Activated naive CD4-positive, alpha-beta T cell treated with anti-CD3 and anti-CD28 coated beads for 36 hours (primary cell): ENCODE measurements at regions not wholly inside any gene's neighbourhood (a gene's known extent, or its start where the extent isn't known, plus 50 kb on each side); places are given as distances from the start of the nearest gene placed in this dataset.
"Not testable (repeated sequence)": the region's sequence is repeated elsewhere in the genome, so short reads cannot be mapped to it uniquely, and the experiment has no call there.

ENCODE experiments used
- CTCF ChIA-PET: fragments of 350-600 bp; sonication (Branson Sonifier 250); formaldehyde crosslinking; loops from one replicate; lab custom pipeline; 2021; ENCODE audit warnings: antibody characterized with exemption; lab: Charles Lee
- DNase-seq: peaks from one replicate; pipeline ENCODE4 v3.0.0-alpha.2; 2020
- H3K27ac Mint-ChIP-seq: one replicate; pipeline ENCODE4 v1.8.0; 2021; ENCODE audit warnings: mild to moderate bottlenecking, mixed read lengths
- H3K27me3 Mint-ChIP-seq: one replicate; pipeline ENCODE4 v1.8.0; 2021; ENCODE audit warnings: low read depth, mixed read lengths
- H3K36me3 Mint-ChIP-seq: one replicate; pipeline ENCODE4 v1.8.0; 2021; ENCODE audit warnings: low read depth, mixed read lengths
- H3K4me1 Mint-ChIP-seq: one replicate; pipeline ENCODE4 v1.8.0; 2021; ENCODE audit warnings: low read depth, mixed read lengths
- H3K4me3 Mint-ChIP-seq: one replicate; pipeline ENCODE4 v1.8.0; 2021; ENCODE audit warnings: mild to moderate bottlenecking, moderate library complexity, mixed read lengths
- H3K9me3 Mint-ChIP-seq: one replicate; pipeline ENCODE4 v1.8.0; 2021; ENCODE audit warnings: mixed read lengths
- intact Hi-C: fragments of 100-400 bp; cut with micrococcal nuclease; formaldehyde crosslinking; loops from one replicate; pipeline ENCODE4 v1.15.1; 2023

DNA sequence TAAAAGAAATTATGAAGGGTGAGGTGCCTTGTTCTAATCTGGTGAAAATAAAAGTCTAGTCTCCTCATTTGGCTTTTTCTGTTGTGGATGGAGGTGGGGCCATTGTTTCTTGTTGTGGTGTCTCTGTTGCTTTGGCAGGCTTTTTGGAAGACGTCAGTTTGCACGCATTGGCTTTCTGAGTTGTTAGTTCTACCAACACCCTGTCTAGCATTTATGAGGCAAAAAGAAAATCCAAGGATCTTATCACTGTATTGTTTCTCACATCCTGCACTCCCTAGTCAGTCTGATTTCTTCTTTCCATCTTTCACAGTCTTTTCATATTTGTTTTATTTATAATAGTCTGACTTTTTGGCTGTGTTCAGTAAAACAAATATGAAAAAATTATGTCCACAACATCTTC is 898.3 kb downstream of the REEP3 start:
- no peak overlapping the region for H3K27ac Mint-ChIP-seq
- intact Hi-C loops = no loop called here
- H3K4me1 Mint-ChIP-seq = no peaks in the 10 kb centered on the region
- H3K36me3 Mint-ChIP-seq = no peaks in the 10 kb centered on the region
- no peaks in the 10 kb centered on the region for H3K27me3 Mint-ChIP-seq
- no peak overlapping the region for H3K4me3 Mint-ChIP-seq
- CTCF ChIA-PET = no interaction called here
- DNase-seq = no peak
- H3K9me3 Mint-ChIP-seq = peaks cover 2% of the 10 kb centered on the region

DNA sequence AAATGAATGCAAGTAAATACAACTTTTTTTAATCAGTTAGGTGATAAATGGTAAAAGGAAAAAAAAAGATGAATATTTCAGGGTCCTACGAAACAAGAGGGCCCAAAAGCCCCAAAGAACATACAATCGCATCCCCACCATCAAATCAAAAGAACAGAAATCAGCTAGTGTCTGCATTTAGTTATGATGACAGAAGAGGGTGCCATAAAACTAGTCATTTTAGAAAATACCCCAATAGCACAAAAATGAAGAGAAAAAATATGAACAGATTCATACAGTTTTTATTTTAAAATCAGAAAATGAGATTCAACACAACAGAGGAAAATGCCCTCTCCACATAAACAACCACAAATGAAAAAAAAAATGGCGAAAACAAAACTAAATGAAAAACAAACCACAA is 905.5 kb downstream of the REEP3 start:
- no peaks in the 10 kb centered on the region for H3K27me3 Mint-ChIP-seq
- intact Hi-C loops = no loop called here
- no peak overlapping the region for H3K27ac Mint-ChIP-seq

DNA sequence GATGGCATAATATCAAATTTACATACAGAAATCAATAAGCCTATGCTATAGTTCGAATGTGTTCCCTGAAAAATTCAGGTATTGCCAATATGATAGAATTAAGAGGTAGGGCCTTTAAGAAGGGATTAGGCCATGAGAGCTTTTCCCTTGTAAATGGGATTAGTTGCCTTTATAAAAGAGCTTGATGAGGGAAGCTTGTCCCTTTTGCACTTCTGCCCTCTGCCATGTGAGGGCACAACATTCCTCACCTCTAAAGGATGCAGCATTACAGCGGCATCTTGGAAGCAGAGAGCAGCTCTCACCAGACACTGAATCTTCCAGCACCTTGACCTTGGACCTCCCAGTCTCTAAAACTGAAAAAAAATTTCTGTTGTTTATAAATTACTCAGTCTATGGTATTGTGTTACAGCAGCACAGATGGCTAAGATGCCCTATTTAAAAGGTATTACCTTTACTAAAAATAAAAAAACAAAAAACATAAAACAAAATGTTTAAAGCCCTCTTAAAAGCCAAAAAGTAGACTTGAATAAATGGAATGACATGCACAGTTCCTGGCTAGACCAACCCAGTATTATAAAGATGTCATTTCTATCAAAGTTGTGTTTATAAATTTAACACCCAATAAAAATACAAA is 909.6 kb downstream of the REEP3 start:
- no peak overlapping the region for H3K4me3 Mint-ChIP-seq
- no peak for DNase-seq
- no peaks in the 10 kb centered on the region for H3K9me3 Mint-ChIP-seq
- H3K27me3 Mint-ChIP-seq = no peaks in the 10 kb centered on the region
- H3K4me1 Mint-ChIP-seq = no peaks in the 10 kb centered on the region
- H3K36me3 Mint-ChIP-seq = no peaks in the 10 kb centered on the region
- CTCF ChIA-PET = no interaction called here
- intact Hi-C loops = no loop called here
- H3K27ac Mint-ChIP-seq = no peak overlapping the region

More for the DNA sequence above, 905.5 kb downstream of the REEP3 start:
- Mint-ChIP-seq H3K9me3 (no peaks in the 10 kb centered on the region), H3K4me3 (no peak overlapping the region), H3K4me1 (no peaks in the 10 kb centered on the region), H3K36me3 (no peaks in the 10 kb centered on the region)
- DNase-seq = no peak
- CTCF ChIA-PET = no interaction called here

DNA sequence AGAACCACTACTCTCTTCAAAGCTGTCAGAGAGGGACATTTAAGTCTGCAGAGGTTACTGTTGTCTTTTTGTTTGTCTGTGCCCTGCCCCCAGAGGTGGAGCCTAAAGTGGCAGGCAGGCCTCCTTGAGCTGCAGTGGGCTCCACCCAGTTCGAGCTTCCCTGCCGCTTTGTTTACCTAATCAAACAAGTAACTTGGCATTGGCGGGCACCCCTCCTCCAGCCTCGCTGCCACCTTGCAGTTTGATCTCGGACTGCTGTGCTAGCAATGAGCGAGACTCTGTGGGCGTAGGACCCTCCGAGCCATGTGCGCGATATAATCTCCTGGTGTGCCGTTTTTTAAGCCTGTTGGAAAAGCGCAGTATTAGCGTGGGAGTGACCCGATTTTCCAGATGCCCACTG is 920.7 kb downstream of the REEP3 start:
- CTCF ChIA-PET, intact Hi-C loops, H3K4me1 Mint-ChIP-seq, H3K27me3 Mint-ChIP-seq, H3K4me3 Mint-ChIP-seq, H3K36me3 Mint-ChIP-seq, H3K27ac Mint-ChIP-seq, DNase-seq: not testable (repeated sequence)
- peaks cover 11% of the 10 kb centered on the region for H3K9me3 Mint-ChIP-seq

DNA sequence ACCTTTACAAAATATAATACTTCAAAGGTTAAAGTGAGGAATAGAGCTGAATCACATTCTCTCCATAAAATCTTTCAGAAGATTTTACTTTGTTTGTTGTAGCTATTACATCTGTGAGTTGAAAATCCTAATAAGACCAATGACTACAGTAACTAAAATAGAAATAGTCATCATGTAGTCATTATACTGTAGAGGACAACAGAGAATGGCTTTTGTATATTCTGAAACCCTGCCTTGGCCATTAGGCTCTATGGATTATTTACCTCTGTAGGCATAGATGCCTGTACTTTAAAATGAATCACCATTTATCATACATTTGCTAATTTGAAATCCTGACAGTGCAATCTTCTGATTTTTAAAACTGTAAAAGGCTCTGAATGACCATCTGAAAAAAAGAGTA is 923.0 kb downstream of the REEP3 start:
- Mint-ChIP-seq H3K4me3 (no peak overlapping the region), H3K36me3 (no peaks in the 10 kb centered on the region), H3K27me3 (no peaks in the 10 kb centered on the region), H3K9me3 (peaks cover 8% of the 10 kb centered on the region), H3K27ac (no peak overlapping the region), H3K4me1 (no peaks in the 10 kb centered on the region)
- CTCF ChIA-PET = no interaction called here
- intact Hi-C loops = no loop called here
- DNase-seq = no peak

DNA sequence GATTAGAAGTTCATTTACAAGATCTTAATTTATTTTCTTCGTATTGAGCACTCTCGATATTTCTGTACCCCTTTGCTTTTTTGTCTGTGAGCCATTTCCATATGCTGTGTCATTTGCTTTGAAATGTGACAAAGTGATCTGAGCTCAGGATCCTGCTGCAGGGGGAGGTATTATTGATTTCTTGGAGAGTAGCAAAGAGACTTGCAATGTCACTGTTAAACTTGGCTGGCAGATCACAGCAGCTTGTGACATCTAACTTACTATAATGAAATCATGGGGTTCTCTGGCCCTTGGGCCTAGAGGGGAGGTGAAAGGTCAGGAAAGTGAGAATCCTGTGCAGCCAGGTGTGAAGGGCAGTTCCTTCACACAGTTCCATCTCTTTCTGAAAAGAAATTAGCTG is 923.4 kb downstream of the REEP3 start:
- Mint-ChIP-seq H3K36me3 (no peaks in the 10 kb centered on the region), H3K27me3 (no peaks in the 10 kb centered on the region), H3K4me1 (no peaks in the 10 kb centered on the region), H3K27ac (no peak overlapping the region), H3K9me3 (peaks cover 4% of the 10 kb centered on the region), H3K4me3 (no peak overlapping the region)
- no peak for DNase-seq
- intact Hi-C loops = no loop called here
- CTCF ChIA-PET = no interaction called here

DNA sequence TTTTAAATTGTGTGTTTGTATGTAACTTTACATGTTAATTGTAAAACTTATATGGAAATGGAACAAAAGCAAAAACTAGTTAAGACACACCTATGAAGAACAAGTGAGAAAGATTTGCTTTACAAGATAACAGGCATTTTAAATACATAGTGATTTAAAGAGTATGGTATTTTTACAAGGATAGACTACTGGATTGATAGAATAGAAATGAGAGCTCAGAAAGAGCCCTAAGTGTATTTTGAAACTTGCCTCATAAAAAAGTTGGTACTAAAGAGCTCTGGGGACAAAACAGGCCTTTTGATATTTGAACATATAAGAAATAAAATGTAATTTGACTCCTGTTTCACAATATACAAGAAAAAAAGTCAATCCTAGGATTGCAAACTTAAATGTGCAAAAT is 928.4 kb downstream of the REEP3 start:
- Mint-ChIP-seq H3K4me3 (no peak overlapping the region), H3K27me3 (no peaks in the 10 kb centered on the region), H3K27ac (no peak overlapping the region), H3K9me3 (peaks cover under 1% of the 10 kb centered on the region), H3K4me1 (no peaks in the 10 kb centered on the region), H3K36me3 (no peaks in the 10 kb centered on the region)
- intact Hi-C loops = no loop called here
- no peak for DNase-seq
- CTCF ChIA-PET = interaction anchor here (0.6 kb wide), 1 partner anchor 1121 kb away, joined by 5 read pairs; no protein-coding TSS in a partner anchor

DNA sequence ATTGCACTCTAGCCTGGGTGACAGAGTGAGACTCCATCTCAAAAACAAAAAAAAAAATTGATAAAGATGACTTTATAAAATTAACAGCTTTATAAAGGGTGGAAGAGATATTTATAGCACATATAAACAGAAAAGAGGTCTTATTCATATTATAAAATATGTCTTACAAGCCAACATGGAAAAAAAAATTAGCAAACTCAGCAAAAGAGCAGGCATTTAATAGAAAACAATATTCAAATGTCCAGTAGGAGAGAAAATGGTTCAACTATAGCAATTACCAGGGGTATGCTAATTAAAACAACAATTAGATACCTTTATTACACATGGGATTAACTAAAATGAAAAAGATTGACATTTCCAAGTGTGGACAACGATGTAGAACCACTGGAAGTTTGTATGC is 929.1 kb downstream of the REEP3 start:
- intact Hi-C loops = no loop called here
- H3K36me3 Mint-ChIP-seq = no peaks in the 10 kb centered on the region
- CTCF ChIA-PET = no interaction called here
- H3K27ac Mint-ChIP-seq = no peak overlapping the region
- no peaks in the 10 kb centered on the region for H3K9me3 Mint-ChIP-seq
- DNase-seq = no peak
- H3K27me3 Mint-ChIP-seq = no peaks in the 10 kb centered on the region
- no peak overlapping the region for H3K4me3 Mint-ChIP-seq
- H3K4me1 Mint-ChIP-seq = no peaks in the 10 kb centered on the region

DNA sequence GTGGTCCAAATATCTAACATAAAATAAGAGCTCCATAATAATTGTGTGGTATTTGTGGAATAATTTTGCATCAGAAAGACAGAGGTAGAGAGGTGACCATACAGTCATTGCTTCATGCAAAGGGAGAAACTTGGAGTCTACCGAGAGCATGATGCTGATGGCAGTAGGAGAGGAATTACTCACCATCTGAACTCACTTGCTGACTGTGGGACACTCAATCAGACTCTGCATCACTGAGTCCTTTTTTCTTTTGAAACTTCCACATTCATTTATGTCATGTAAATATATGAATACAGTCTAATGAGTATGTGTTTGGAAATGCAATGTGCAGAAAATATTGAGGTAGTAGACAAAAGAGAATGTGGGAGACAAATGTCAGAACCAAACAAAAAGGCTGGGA is 933.8 kb downstream of the REEP3 start:
- intact Hi-C loops = no loop called here
- Mint-ChIP-seq H3K4me1 (no peaks in the 10 kb centered on the region), H3K4me3 (no peak overlapping the region), H3K36me3 (no peaks in the 10 kb centered on the region), H3K27ac (no peak overlapping the region), H3K9me3 (no peaks in the 10 kb centered on the region), H3K27me3 (no peaks in the 10 kb centered on the region)
- DNase-seq = no peak
- CTCF ChIA-PET = no interaction called here

DNA sequence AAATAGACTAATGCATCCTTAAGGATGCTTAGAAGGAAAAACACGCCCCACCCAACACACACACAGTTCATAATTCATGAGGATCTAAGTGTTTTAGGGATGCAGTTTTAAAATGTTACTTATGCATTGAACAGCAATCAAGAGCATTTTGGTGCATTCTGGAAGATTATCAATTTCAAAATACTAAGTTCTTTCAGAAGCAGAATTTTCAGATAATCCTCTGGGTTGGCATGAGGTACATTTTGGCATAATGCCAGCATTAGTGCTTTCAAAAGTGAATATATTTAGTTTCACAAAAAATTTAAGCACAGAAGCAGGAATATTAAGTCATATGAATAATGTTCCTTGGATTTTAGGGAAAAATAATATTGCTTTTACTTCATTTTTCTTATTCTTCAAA is 937.1 kb downstream of the REEP3 start:
- no peak overlapping the region for H3K4me3 Mint-ChIP-seq
- intact Hi-C loops = no loop called here
- H3K4me1 Mint-ChIP-seq = no peaks in the 10 kb centered on the region
- peaks cover 10% of the 10 kb centered on the region for H3K9me3 Mint-ChIP-seq
- H3K27me3 Mint-ChIP-seq = no peaks in the 10 kb centered on the region
- CTCF ChIA-PET = no interaction called here
- no peaks in the 10 kb centered on the region for H3K36me3 Mint-ChIP-seq
- H3K27ac Mint-ChIP-seq = no peak overlapping the region
- no peak for DNase-seq

DNA sequence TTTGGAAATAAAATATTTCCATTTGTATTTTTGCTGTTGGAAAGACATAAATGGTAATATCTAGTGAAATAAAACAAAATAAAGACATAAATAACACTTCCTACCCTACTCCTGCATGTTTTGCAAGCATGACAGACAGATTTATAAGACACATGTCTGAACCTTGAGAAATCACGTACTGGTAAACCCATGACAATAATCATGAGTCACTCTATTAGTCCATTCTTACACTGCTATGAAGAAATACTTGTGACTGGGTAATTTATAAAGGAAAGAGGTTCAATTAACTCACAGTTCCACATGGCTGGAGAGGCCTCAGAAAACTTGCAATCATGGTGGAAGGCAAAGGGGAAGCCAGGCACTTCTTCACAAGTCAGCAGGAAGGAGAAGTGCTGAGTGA is 942.2 kb downstream of the REEP3 start:
- Mint-ChIP-seq H3K27ac (no peak overlapping the region), H3K4me1 (no peaks in the 10 kb centered on the region), H3K9me3 (peaks cover 16% of the 10 kb centered on the region), H3K27me3 (no peaks in the 10 kb centered on the region), H3K4me3 (no peak overlapping the region), H3K36me3 (no peaks in the 10 kb centered on the region)
- intact Hi-C loops = no loop called here
- CTCF ChIA-PET = no interaction called here
- DNase-seq = no peak

DNA sequence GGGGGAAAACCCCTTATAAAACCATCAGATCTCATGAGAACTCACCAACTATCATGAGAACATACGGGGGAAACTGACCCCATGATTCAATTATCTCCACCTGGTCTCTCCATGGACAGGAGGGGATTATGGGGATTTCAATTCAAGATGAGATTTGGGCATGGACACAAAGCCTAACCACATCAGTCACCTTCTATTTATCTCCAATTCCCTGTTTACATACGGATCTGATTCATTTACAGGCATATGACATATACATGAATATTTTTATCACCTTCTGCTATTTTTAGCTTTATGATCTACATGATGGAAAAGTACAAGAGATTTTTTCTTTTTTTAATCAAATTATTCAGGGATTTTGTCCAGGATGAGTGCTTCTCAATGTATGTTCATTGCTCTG is 944.5 kb downstream of the REEP3 start:
- Mint-ChIP-seq H3K36me3 (no peaks in the 10 kb centered on the region), H3K27ac (no peak overlapping the region), H3K4me3 (no peak overlapping the region), H3K4me1 (no peaks in the 10 kb centered on the region), H3K9me3 (peaks cover 16% of the 10 kb centered on the region), H3K27me3 (no peaks in the 10 kb centered on the region)
- DNase-seq = no peak
- CTCF ChIA-PET = no interaction called here
- intact Hi-C loops = no loop called here

DNA sequence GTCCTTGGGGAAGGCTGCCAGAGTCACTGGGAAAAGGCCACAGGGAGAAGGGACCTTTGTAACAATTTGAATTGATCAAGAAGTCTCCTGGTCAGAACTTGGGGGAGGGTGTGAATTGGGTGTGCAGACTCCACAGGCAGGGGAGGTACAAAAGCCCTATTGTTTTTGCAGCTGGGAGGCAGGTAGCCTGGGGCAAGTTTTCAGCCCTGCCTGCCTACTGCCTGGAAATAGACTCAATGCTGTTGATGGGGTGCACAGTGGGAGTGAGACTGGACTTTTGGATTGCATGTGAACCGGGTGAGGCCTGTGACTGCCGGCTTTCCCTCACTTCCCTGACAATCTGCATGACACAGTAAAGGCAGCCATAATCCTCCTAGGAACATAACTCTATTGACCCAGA is 947.0 kb downstream of the REEP3 start:
- intact Hi-C loops = no loop called here
- no peak overlapping the region for H3K4me3 Mint-ChIP-seq
- no peaks in the 10 kb centered on the region for H3K4me1 Mint-ChIP-seq
- DNase-seq = no peak
- CTCF ChIA-PET = no interaction called here
- H3K9me3 Mint-ChIP-seq = peaks cover 6% of the 10 kb centered on the region
- H3K27me3 Mint-ChIP-seq = no peaks in the 10 kb centered on the region
- H3K27ac Mint-ChIP-seq = no peak overlapping the region
- H3K36me3 Mint-ChIP-seq = no peaks in the 10 kb centered on the region
